Astrocyte (in vitro differentiated cells and primary cell): ENCODE measurements at regions not wholly inside any gene's neighbourhood (a gene's known extent, or its start where the extent isn't known, plus 50 kb on each side); places are given as distances from the start of the nearest gene placed in this dataset.

ENCODE experiments used
- DNase-seq: peaks from one replicate; pipeline ENCODE4 v3.0.0-alpha.2; 2010; ENCODE audit warnings: low read depth
- FAIRE-seq: peaks from 2 replicates; lab custom pipeline; 2011; peaks lifted over from hg19 to GRCh38; lab: Jason Lieb, UNC
- H2AFZ ChIP-seq: 2 replicates; pipeline ENCODE4 v1.6.0; 2012; ENCODE audit warnings: low read depth, low read length, inconsistent platforms
- H3K27ac ChIP-seq: 2 replicates; pipeline ENCODE4 v1.5.1; 2011; ENCODE audit warnings: low read depth, low read length, inconsistent platforms
- H3K27me3 ChIP-seq: 2 replicates; pipeline ENCODE4 v1.6.0; 2011; ENCODE audit warnings: low read length, inconsistent platforms; ENCODE audit not compliant: insufficient read depth
- H3K36me3 ChIP-seq: 2 replicates; pipeline ENCODE4 v1.5.1; 2011; ENCODE audit warnings: low read length, inconsistent platforms; ENCODE audit not compliant: insufficient read depth
- H3K4me1 ChIP-seq: 2 replicates; pipeline ENCODE4 v1.5.1; 2011; ENCODE audit warnings: low read length, inconsistent platforms; ENCODE audit not compliant: insufficient read depth
- H3K4me2 ChIP-seq: 2 replicates; pipeline ENCODE4 v1.6.0; 2012; ENCODE audit warnings: low read length, inconsistent platforms
- H3K4me3 ChIP-seq: 2 replicates; pipeline ENCODE4 v1.5.1; 2011; ENCODE audit warnings: low read depth, mild to moderate bottlenecking, low read length, inconsistent platforms; ENCODE audit not compliant: insufficient read depth
- H3K79me2 ChIP-seq: 2 replicates; pipeline ENCODE4 v1.6.0; 2012; ENCODE audit warnings: mild to moderate bottlenecking, low read length, inconsistent platforms; ENCODE audit not compliant: insufficient read depth
- H3K9ac ChIP-seq: 2 replicates; pipeline ENCODE4 v1.6.0; 2012; ENCODE audit warnings: mild to moderate bottlenecking, low read length, inconsistent platforms
- H3K9me3 ChIP-seq: 2 replicates; pipeline ENCODE4 v1.5.1; 2012; ENCODE audit warnings: low read depth, mild to moderate bottlenecking, low read length, inconsistent platforms; ENCODE audit not compliant: insufficient read depth
- H4K20me1 ChIP-seq: 2 replicates; pipeline ENCODE4 v1.6.0; 2012; ENCODE audit warnings: low read length, inconsistent platforms; ENCODE audit not compliant: insufficient read depth
- H3K27ac Mint-ChIP-seq: one replicate; pipeline ENCODE4 v1.8.0; 2021; ENCODE audit warnings: mild to moderate bottlenecking, mixed read lengths; ENCODE audit not compliant: unreplicated experiment
- H3K27me3 Mint-ChIP-seq: one replicate; pipeline ENCODE4 v1.8.0; 2021; ENCODE audit warnings: low read depth, mixed read lengths; ENCODE audit not compliant: unreplicated experiment
- H3K36me3 Mint-ChIP-seq: one replicate; pipeline ENCODE4 v1.8.0; 2021; ENCODE audit warnings: low read depth, mixed read lengths; ENCODE audit not compliant: unreplicated experiment
- H3K4me1 Mint-ChIP-seq: one replicate; pipeline ENCODE4 v1.8.0; 2021; ENCODE audit warnings: low read depth, mixed read lengths; ENCODE audit not compliant: unreplicated experiment
- H3K4me3 Mint-ChIP-seq: one replicate; pipeline ENCODE4 v1.8.0; 2021; ENCODE audit warnings: mild to moderate bottlenecking, moderate library complexity, mixed read lengths; ENCODE audit not compliant: unreplicated experiment
- H3K9me3 Mint-ChIP-seq: one replicate; pipeline ENCODE4 v1.8.0; 2021; ENCODE audit warnings: mild to moderate bottlenecking, mixed read lengths; ENCODE audit not compliant: unreplicated experiment
- EZH2 ChIP-seq: IDR thresholded peaks from 2 replicates; pipeline ENCODE4 v1.6.1; 2012; ENCODE audit warnings: mild to moderate bottlenecking, low read length, inconsistent platforms; ENCODE audit not compliant: insufficient read depth
- TF ChIP-seq, protein P1 (sequence below): IDR thresholded peaks from 2 replicates; pipeline ENCODE4 v1.5.1; 2011; ENCODE audit warnings: low read depth, mild to moderate bottlenecking, inconsistent platforms, low read length, moderate library complexity; ENCODE audit not compliant: insufficient read depth

DNA sequence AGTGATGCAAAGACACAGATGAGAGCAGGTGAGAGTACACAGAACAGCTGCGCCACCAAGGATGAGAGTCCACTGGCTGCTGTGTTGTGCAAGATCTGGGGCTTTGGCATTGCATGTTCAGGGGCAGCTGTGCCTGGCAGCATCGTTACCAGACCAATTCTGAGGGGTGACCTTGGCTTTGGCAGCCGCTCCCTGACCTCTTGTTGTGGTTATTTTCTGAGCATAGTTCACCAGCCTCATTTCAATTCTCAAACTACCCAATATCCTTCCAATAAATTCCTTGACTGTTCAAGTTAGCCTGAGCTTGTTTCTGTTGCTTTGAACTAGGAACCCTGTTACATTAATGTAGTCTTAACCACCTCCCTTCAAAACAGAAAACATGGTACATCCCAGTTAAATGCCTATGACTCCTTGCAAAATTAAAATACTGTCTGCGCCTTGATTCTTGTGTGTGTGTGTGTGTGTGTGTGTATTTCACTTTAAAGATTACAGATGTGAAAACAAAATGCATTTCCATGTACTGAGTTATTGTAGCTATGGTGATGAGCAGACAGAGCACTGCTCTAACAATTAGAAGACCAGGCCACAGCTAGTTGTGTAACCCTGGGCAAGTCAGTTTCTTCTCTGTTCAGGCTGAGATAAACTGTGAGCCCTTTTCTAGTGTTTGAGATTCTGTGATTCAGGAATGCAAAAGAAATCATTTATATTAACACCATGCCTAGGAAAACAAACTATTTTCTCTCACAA is 106.3 kb upstream of the GUCA2B start:
- H3K27ac Mint-ChIP-seq: no peak overlapping the region
- no peak overlapping the region for H3K4me3 Mint-ChIP-seq
- H3K36me3 Mint-ChIP-seq: no peaks in the 10 kb centered on the region
- Histone ChIP-seq H3K4me1 (no peaks in the 10 kb centered on the region), H4K20me1 (no peaks in the 10 kb centered on the region), H3K27me3 (peaks cover 2% of the 10 kb centered on the region), H3K9me3 (no peaks in the 10 kb centered on the region), H3K36me3 (no peaks in the 10 kb centered on the region), H3K27ac (no peak overlapping the region), H3K4me3 (no peak overlapping the region), H3K4me2 (no peak overlapping the region), H2AFZ (no peak overlapping the region), H3K79me2 (no peaks in the 10 kb centered on the region), H3K9ac (no peak overlapping the region)
- no peaks in the 10 kb centered on the region for H3K4me1 Mint-ChIP-seq
- TF ChIP-seq, protein P1, sequence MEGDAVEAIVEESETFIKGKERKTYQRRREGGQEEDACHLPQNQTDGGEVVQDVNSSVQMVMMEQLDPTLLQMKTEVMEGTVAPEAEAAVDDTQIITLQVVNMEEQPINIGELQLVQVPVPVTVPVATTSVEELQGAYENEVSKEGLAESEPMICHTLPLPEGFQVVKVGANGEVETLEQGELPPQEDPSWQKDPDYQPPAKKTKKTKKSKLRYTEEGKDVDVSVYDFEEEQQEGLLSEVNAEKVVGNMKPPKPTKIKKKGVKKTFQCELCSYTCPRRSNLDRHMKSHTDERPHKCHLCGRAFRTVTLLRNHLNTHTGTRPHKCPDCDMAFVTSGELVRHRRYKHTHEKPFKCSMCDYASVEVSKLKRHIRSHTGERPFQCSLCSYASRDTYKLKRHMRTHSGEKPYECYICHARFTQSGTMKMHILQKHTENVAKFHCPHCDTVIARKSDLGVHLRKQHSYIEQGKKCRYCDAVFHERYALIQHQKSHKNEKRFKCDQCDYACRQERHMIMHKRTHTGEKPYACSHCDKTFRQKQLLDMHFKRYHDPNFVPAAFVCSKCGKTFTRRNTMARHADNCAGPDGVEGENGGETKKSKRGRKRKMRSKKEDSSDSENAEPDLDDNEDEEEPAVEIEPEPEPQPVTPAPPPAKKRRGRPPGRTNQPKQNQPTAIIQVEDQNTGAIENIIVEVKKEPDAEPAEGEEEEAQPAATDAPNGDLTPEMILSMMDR: no peak
- TF ChIP-seq EZH2: no peak
- H3K9me3 Mint-ChIP-seq: no peaks in the 10 kb centered on the region
- FAIRE-seq (no peak), DNase-seq (no peak)
- H3K27me3 Mint-ChIP-seq: peaks cover 26% of the 10 kb centered on the region

DNA sequence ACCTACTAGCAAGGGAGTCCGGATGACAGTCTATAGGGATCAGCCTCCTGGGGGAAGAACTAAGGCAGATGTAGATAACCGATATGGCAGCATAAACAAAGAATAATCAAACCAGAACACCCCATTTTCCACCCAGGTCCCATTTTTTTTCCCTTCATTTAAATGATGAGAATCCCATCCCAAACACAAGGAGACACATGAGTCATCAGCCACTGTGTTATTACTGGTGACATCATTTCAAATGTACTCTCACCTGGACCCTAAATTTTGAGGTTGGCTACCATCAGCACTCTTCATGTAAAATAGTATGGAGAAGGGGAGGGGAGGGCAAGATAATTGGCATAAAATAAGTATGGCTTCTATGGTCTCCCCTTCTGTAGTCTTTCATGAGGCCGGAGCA is 108.9 kb upstream of the GUCA2B start:
- Histone ChIP-seq H3K27me3 (no peaks in the 10 kb centered on the region), H3K4me2 (no peak overlapping the region), H3K79me2 (no peaks in the 10 kb centered on the region), H3K4me3 (no peak overlapping the region), H2AFZ (no peak overlapping the region), H3K4me1 (no peaks in the 10 kb centered on the region), H3K27ac (no peak overlapping the region), H3K9ac (no peak overlapping the region), H3K36me3 (no peaks in the 10 kb centered on the region), H3K9me3 (no peaks in the 10 kb centered on the region), H4K20me1 (no peaks in the 10 kb centered on the region)
- H3K9me3 Mint-ChIP-seq: no peaks in the 10 kb centered on the region
- no peak overlapping the region for H3K4me3 Mint-ChIP-seq
- FAIRE-seq (no peak), DNase-seq (no peak)
- TF ChIP-seq, protein P1: no peak
- no peak for TF ChIP-seq EZH2
- no peaks in the 10 kb centered on the region for H3K4me1 Mint-ChIP-seq
- H3K36me3 Mint-ChIP-seq: no peaks in the 10 kb centered on the region
- H3K27ac Mint-ChIP-seq: no peak overlapping the region
- peaks cover 12% of the 10 kb centered on the region for H3K27me3 Mint-ChIP-seq

DNA sequence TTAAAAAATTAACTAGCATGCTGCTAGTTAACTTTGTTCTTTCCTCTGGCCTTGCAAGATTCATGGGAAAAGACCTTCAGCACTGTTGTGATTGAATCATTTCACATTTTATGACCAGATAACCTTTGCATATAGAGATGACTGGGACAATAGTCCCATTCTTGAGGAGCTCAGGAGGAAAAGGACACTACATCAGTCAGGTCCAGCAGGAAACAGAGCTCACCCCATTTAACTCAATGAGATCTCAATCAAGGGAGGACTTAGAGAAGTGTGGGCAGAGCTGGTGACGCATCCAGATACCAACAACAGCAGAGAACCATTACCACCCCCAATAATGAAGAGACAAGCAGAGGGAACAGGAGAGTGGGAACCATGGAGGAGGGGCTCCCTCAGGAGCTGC is 109.4 kb upstream of the GUCA2B start:
- H3K27me3 ChIP-seq: no peaks in the 10 kb centered on the region
- DNase-seq (no peak), FAIRE-seq (no peak)
- H3K9me3 ChIP-seq: no peaks in the 10 kb centered on the region
- no peaks in the 10 kb centered on the region for H3K36me3 Mint-ChIP-seq
- no peak overlapping the region for H3K4me3 Mint-ChIP-seq
- no peak overlapping the region for H3K9ac ChIP-seq
- H3K4me2 ChIP-seq: no peak overlapping the region
- TF ChIP-seq, protein P1: no peak
- no peak for TF ChIP-seq EZH2
- H3K27ac ChIP-seq: no peak overlapping the region
- H3K27ac Mint-ChIP-seq: no peak overlapping the region
- peaks cover 7% of the 10 kb centered on the region for H3K27me3 Mint-ChIP-seq
- H3K79me2 ChIP-seq: no peaks in the 10 kb centered on the region
- no peak overlapping the region for H2AFZ ChIP-seq
- H3K4me1 ChIP-seq: no peaks in the 10 kb centered on the region
- H3K36me3 ChIP-seq: no peaks in the 10 kb centered on the region
- H3K4me1 Mint-ChIP-seq: no peaks in the 10 kb centered on the region
- H4K20me1 ChIP-seq: no peaks in the 10 kb centered on the region
- H3K4me3 ChIP-seq: no peak overlapping the region
- no peaks in the 10 kb centered on the region for H3K9me3 Mint-ChIP-seq
